ENCODE measurements at regions not wholly inside any gene's neighbourhood (a gene's known extent, or its start where the extent isn't known, plus 50 kb on each side); places are given as distances from the start of the nearest gene placed in this dataset.

- TF ChIP-seq YY1 (IDR thresholded peaks at IDR 0.05; ENCODE audit: insufficient read depth, insufficient read length) = no peak
- no peak for TF ChIP-seq ZNF274 (IDR thresholded peaks at IDR 0.05; ENCODE audit: low read depth, low read length)
- TF ChIP-seq SUZ12 (IDR thresholded peaks at IDR 0.05; ENCODE audit: extremely low read depth, insufficient read depth, insufficient read length) = no peak
Observed at GRCh38 chr18:34521040-34521439, 189.1 kb upstream of the DTNA start.
